ENCODE measurements at regions not wholly inside any gene's neighbourhood (a gene's known extent, or its start where the extent isn't known, plus 50 kb on each side); places are given as distances from the start of the nearest gene placed in this dataset.
"Not testable (repeated sequence)": the region's sequence is repeated elsewhere in the genome, so short reads cannot be mapped to it uniquely, and the experiment has no call there.

GRCh38 chr3:75579091-75579490 lies 85.0 kb upstream of the FRG2C start:
- DNase-seq (ENCODE audit: extremely low read depth in 1 of 2, low read depth in 1 of 2): not testable (repeated sequence)

- DNase-seq (ENCODE audit: extremely low read depth in 1 of 2, low read depth in 1 of 2): not testable (repeated sequence)
These were observed 84.6 kb upstream of the FRG2C start for GRCh38 chr3:75579536-75579935.

GRCh38 chr3:75579981-75580782 lies 83.9 kb upstream of the FRG2C start:
- peak in 1 of 2 donors; percentile 12 for DNase-seq (ENCODE audit: extremely low read depth in 1 of 2, low read depth in 1 of 2)

GRCh38 chr3:75582536-75582935 lies 81.6 kb upstream of the FRG2C start:
- not testable (repeated sequence) for DNase-seq (ENCODE audit: extremely low read depth in 1 of 2, low read depth in 1 of 2)

DNA sequence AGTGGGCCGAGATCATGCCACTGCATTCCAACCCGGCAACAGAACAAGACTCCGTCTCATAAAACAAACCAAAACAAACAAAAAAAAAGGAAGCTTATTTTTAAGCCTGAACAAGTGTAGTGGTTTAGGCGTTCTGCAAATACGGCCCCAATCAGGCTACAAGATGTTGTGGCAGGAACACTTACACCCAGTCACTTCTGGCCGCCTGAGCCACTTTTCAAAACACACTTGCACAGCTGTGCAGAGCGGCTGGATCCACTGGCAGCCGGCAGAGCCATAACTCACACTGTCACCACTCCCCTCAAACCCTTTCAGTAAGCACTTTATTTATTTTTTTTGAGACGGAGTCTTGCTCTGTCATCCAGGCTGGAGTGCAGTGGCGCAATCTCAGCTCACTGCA lies 81.0 kb upstream of the FRG2C start:
- DNase-seq (ENCODE audit: extremely low read depth in 1 of 2, low read depth in 1 of 2): not testable (repeated sequence)

DNA sequence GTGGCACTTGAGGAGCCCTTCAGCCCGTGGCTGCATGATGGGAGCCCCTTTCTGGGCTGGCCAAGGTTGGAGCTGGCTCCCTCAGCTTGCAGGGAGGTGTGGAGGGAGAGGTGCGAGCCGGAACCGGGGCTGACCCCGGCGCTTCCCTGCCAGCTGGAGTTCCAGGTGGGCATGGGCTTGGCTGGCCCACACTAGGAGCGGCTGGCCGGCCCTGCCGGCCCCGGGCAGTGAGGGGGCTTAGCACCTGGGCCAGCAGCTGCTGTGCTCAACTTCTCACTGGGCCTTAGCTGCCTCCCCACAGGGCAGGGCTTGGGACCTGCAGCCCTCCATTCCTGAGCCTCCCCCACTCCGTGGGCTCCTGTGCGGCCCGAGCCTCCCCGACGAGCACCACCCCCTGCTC lies 76.4 kb upstream of the FRG2C start:
- DNase-seq (ENCODE audit: extremely low read depth in 1 of 2, low read depth in 1 of 2): not testable (repeated sequence)

DNA sequence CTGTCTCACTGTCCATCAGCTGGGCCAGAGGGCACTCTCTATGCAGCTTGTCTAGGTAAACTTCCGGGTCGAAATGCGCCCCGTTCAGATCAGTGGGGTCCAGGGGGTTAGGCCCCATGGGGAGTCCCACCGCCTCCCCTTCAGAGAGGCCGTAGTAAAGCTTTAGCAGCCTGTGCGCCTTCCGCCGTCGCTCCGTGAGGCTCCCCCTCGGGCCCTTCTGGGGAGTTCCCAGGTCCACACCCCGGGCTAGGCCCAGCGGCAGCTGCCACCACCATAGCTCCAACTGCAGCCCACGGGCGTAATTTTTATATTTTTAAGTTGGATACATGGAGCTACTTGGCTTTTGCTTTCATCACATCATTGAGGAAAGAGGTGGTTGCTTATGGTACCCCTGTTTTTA lies 73.7 kb upstream of the FRG2C start:
- DNase-seq (ENCODE audit: extremely low read depth in 1 of 2, low read depth in 1 of 2): not testable (repeated sequence)

DNA sequence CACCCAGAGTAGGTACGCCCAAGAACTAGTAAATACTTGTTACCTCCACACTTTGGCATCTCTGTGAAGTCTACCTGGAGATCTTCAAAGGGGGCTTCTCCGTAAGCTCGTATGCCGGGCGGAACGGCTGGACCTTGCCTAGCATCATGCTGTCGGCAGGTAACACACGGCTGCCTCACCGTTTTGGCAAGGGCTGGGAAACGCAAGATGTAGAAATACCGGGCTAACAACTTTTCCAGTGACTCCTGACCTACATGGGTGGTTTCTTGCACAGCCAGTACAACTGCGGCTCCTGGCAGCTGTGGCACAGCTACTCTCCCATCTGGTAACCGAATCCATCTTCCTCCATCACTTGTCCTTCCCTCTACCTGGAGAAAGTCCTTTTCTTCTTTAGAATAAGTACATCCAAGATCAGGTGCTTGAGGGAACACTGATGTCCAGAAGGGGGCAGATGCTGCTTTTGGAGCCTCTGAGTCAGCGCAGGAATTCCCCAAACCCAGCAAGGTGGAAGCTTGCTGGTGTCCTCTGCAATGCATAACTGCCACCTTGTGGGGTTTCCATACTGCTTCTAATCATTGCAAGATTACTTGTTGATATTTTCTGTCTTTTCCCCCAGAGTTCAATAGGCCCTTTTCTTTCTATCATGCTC lies 59.7 kb upstream of the FRG2C start:
- peak in 1 of 2 donors; percentile 10 for DNase-seq (ENCODE audit: extremely low read depth in 1 of 2, low read depth in 1 of 2)

- not testable (repeated sequence) for DNase-seq (ENCODE audit: extremely low read depth in 1 of 2, low read depth in 1 of 2)
These were observed 56.1 kb upstream of the FRG2C start for GRCh38 chr3:75607996-75608395.

GRCh38 chr3:75609598-75609997 lies 54.5 kb upstream of the FRG2C start:
- not testable (repeated sequence) for DNase-seq (ENCODE audit: extremely low read depth in 1 of 2, low read depth in 1 of 2)

GRCh38 chr3:75610773-75611172 lies 53.4 kb upstream of the FRG2C start:
- DNase-seq (ENCODE audit: extremely low read depth in 1 of 2, low read depth in 1 of 2): no peak

DNA sequence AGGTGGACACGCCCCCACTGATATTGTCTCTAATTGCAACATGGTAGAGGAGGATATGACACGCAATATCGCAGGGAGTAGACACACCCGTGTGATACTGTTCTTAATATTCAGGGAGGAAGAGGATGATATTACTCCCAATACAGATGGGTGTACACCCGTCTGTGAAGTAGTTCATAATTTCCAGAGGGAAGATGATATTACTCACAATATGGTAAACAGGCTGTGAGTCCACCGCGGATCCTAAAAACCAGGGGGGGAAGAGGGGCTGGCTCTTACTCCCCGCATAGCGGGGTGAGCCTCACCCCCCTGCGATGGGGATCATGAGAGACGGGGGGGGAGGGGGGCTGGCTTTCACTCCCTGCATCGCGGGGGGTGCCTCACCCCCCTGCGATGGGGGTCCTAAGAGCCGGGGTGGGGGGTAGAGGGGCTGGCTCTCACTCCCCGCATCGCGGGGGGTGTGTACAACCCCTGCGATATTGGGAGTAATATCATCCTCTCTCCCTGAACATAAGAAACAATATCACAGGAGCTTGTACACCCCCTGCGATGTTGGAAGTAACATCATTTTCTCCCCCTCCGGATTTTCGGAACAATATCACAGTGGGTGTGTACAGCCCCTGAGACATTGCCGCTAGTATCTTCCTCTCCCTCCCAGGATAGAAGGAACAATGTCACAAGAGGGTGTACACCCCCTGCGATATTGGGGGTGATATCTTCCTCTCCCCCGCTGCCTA lies 52.2 kb upstream of the FRG2C start:
- DNase-seq (ENCODE audit: extremely low read depth in 1 of 2, low read depth in 1 of 2): not testable (repeated sequence)

Measured in stimulated activated CD8-positive, alpha-beta memory T cell treated with anti-CD3 and anti-CD28 coated beads, Interleukin-7, amount 100 ng/mL, for 48 hours (primary cell).